HepG2 (cell line): ENCODE measurements at regions not wholly inside any gene's neighbourhood (a gene's known extent, or its start where the extent isn't known, plus 50 kb on each side); places are given as distances from the start of the nearest gene placed in this dataset.

Experiments
- ATAC-seq: fragments of 200-7000 bp; cut with Tn5 transposase; 3 replicates; pipeline ENCODE4 v1.9.1; 2020; ENCODE audit warnings: mild to moderate bottlenecking, moderate library complexity
- BruUV-seq: library from RNA; stranded (reverse); fragments of 400-500 nt; replicated peaks from 2 replicates; lab custom pipeline; 2021; lab: Mats Ljungman, UMichigan
- CTCF ChIA-PET: fragments of 300-600 bp; formaldehyde crosslinking; extraction: SDS; loops from one replicate; lab custom pipeline; 2021; ENCODE audit warnings: low total read pairs, inconsistent platforms, low intra/inter-chr PET ratio; lab: Yijun Ruan, JAX
- POLR2A ChIA-PET: fragments of 350-600 bp; sonication (Branson Sonifier 250); formaldehyde crosslinking; loops from one replicate; lab custom pipeline; 2020; ENCODE audit warnings: antibody characterized with exemption, inconsistent platforms; lab: Yijun Ruan, JAX
- DNase-seq: peaks from one replicate; pipeline ENCODE4 v3.0.0-alpha.2; 2015; ENCODE audit warnings: low spot score
- FAIRE-seq: peaks from 3 replicates; lab custom pipeline; 2011; peaks lifted over from hg19 to GRCh38; lab: Jason Lieb, UNC
- H2AFZ ChIP-seq: one replicate; pipeline ENCODE4 v1.6.1; 2011; ENCODE audit warnings: low read length, inconsistent platforms
- H3K27ac ChIP-seq: fragments of 300-600 bp; 3 replicates; pipeline ENCODE4 v1.8.0; 2011; ENCODE audit warnings: mixed run types, mild to moderate bottlenecking, mixed read lengths, low read length, inconsistent platforms; ENCODE audit not compliant: insufficient read depth; ENCODE audit errors: extremely low read length
- H3K27me3 ChIP-seq, 2 experiments: fragments of 200-600 bp in 1 of 2; 2 replicates in 1 of 2; 3 replicates in 1 of 2; pipeline versions ENCODE4 v1.6.0 to v1.8.0; 2011; ENCODE audit warnings: low read length in 2 of 2, mild to moderate bottlenecking in 2 of 2, moderate library complexity in 2 of 2, inconsistent platforms in 1 of 2; ENCODE audit not compliant: insufficient read depth in 2 of 2, control insufficient read depth in 1 of 2
- H3K36me3 ChIP-seq, 2 experiments: fragments of 200-600 bp in 1 of 2; replicated peaks in 1 of 2; 2 replicates in 1 of 2; 3 replicates in 1 of 2; pipeline versions ENCODE4 v1.5.1 to v1.8.0; 2011; ENCODE audit warnings: low read length in 2 of 2, inconsistent platforms in 1 of 2; ENCODE audit not compliant: insufficient read depth in 2 of 2, control insufficient read depth in 1 of 2
- H3K4me1 ChIP-seq: 2 replicates; pipeline ENCODE4 v1.5.1; 2012; ENCODE audit warnings: low read length, inconsistent platforms; ENCODE audit not compliant: insufficient read depth
- H3K4me2 ChIP-seq: 2 replicates; pipeline ENCODE4 v1.6.0; 2011; ENCODE audit warnings: low read depth, low read length, inconsistent platforms
- H3K4me3 ChIP-seq, 3 experiments: fragments of 200-600 bp in 1 of 3; sonication (generic), shearing (Covaris generic) in 1 of 3; replicated peaks in 1 of 3; 2 replicates each; pipeline ENCODE4 v1.5.1; 2011 to 2016; ENCODE audit warnings: low read length in 3 of 3, inconsistent platforms in 2 of 3, low read depth in 2 of 3, mild to moderate bottlenecking in 2 of 3, control low read depth in 1 of 3, mixed read lengths in 1 of 3; ENCODE audit not compliant: insufficient read depth in 1 of 3
- H3K79me2 ChIP-seq: one replicate; pipeline ENCODE4 v1.6.1; 2011; ENCODE audit warnings: low read length, inconsistent platforms; ENCODE audit not compliant: insufficient read depth
- H3K9ac ChIP-seq: 2 replicates; pipeline ENCODE4 v1.6.0; 2011; ENCODE audit warnings: mild to moderate bottlenecking, low read depth, low read length, inconsistent platforms; ENCODE audit not compliant: insufficient read depth
- H3K9me3 ChIP-seq: 2 replicates; pipeline ENCODE4 v1.5.1; 2012; ENCODE audit warnings: mild to moderate bottlenecking, low read length
- H4K20me1 ChIP-seq: 2 replicates; pipeline ENCODE4 v1.6.0; 2011; ENCODE audit warnings: inconsistent platforms, mild to moderate bottlenecking, low read length, moderate library complexity; ENCODE audit not compliant: insufficient read depth
- ATF6 ChIP-seq: sonication (generic); formaldehyde crosslinking; conservative IDR thresholded peaks from 2 replicates; pipeline ENCODE4 v1.4.0; 2020; ENCODE audit warnings: missing genetic modification reagents
- FOXO4 ChIP-seq: sonication (generic); formaldehyde crosslinking; conservative IDR thresholded peaks from 2 replicates; pipeline ENCODE4 v1.8.1; 2023; ENCODE audit warnings: missing genetic modification reagents
- HOXA3 ChIP-seq: sonication (generic); formaldehyde crosslinking; IDR thresholded peaks from 2 replicates; pipeline ENCODE4 v1.5.0; 2020; ENCODE audit warnings: missing genetic modification reagents
- HOXA5 ChIP-seq: sonication (generic); formaldehyde crosslinking; IDR thresholded peaks from 2 replicates; pipeline ENCODE4 v1.4.0; 2020; ENCODE audit warnings: missing genetic modification reagents
- ISL2 ChIP-seq: sonication (generic); formaldehyde crosslinking; IDR thresholded peaks from 2 replicates; pipeline ENCODE4 v1.5.0; 2020; ENCODE audit warnings: missing genetic modification reagents
- NFRKB ChIP-seq: fragments of 450-650 bp; IDR thresholded peaks from 2 replicates; pipeline ENCODE4 v1.6.1; 2017
- PAWR ChIP-seq: sonication (generic); formaldehyde crosslinking; IDR thresholded peaks from 2 replicates; pipeline ENCODE4 v1.4.0; 2020; ENCODE audit warnings: missing genetic modification reagents, mild to moderate bottlenecking, borderline replicate concordance
- REST ChIP-seq, 2 experiments: IDR thresholded peaks; 2 replicates each; pipeline ENCODE4 v1.6.1; 2011 to 2012; ENCODE audit warnings: low read length in 2 of 2, borderline replicate concordance in 1 of 2, low read depth in 1 of 2, mild to moderate bottlenecking in 1 of 2, moderate library complexity in 1 of 2
- SNRNP70 ChIP-seq: fragments of 200-400 bp; formaldehyde crosslinking; IDR thresholded peaks from 2 replicates; pipeline ENCODE4 v1.6.1; 2017; ENCODE audit warnings: mild to moderate bottlenecking, low read depth, low read length, moderate library complexity
- ZNF142 ChIP-seq: sonication (generic); formaldehyde crosslinking; IDR thresholded peaks from 2 replicates; pipeline ENCODE4 v1.4.0; 2020; ENCODE audit warnings: missing genetic modification reagents
- ZNF30 ChIP-seq: sonication (generic); formaldehyde crosslinking; IDR thresholded peaks from 2 replicates; pipeline ENCODE4 v1.5.0; 2020; ENCODE audit warnings: mild to moderate bottlenecking, missing genetic modification reagents
- WGBS: methylation state at CpG from one replicate; pipeline ENCODE4 v1.1.6; 2017; ENCODE audit warnings: low lambda C conversion rate; 5-methylcytosine and 5-hydroxymethylcytosine counted together
- in situ Hi-C: cut with HindIII; loops from 2 replicates; pipeline ENCODE4 v1.10.0; 2017; ENCODE audit warnings: low pct_unique_long_range_greater_than_20kb; ENCODE audit not compliant: extremely low pct_ligation_motif_present
- intact Hi-C: fragments of 100-400 bp; cut with micrococcal nuclease; formaldehyde crosslinking; loops from one replicate; pipeline ENCODE4 v1.10.0; 2022; ENCODE audit not compliant: unreplicated experiment

GRCh38 chr13:57017357-57017756 lies 123.4 kb upstream of the PRR20A start (continued):
- TF ChIP-seq ATF6 (CRISPR knock-in tag) (no peak), ZNF142 (CRISPR knock-in tag) (no peak), ISL2 (CRISPR knock-in tag) (no peak), ZNF30 (CRISPR knock-in tag) (no peak), HOXA5 (CRISPR knock-in tag) (no peak)
- TF ChIP-seq, all 625 proteins: peak for 0

- CTCF ChIA-PET = no interaction called here
- Histone ChIP-seq H3K4me3 (no peak overlapping the region), H3K4me1 (no peaks in the 10 kb centered on the region), H2AFZ (no peak overlapping the region), H3K4me2 (no peak overlapping the region), H3K27me3 (no peaks in the 10 kb centered on the region), H3K9me3 (peaks cover 86% of the 10 kb centered on the region), H3K36me3 (no peaks in the 10 kb centered on the region), H3K9ac (no peak overlapping the region), H3K27ac (no peak overlapping the region), H4K20me1 (no peaks in the 10 kb centered on the region), H3K79me2 (no peaks in the 10 kb centered on the region)
- intact Hi-C loops = no loop called here
- ATAC-seq (no peak), DNase-seq (no peak), FAIRE-seq (no peak)
- 4% methylated on average over 8 of the region's 8 CpGs for WGBS
- in situ Hi-C loops = no loop called here
- BruUV-seq = no TSS peak
- POLR2A ChIA-PET = no interaction called here
- TF ChIP-seq PAWR (CRISPR knock-in tag) = no peak
- no peak for TF ChIP-seq FOXO4 (CRISPR knock-in tag)
- TF ChIP-seq REST (IDR thresholded peaks at IDR 0.05; ENCODE audit: borderline replicate concordance in 1 of 2, low read depth in 1 of 2, low read length in 2 of 2) = no peak
- TF ChIP-seq SNRNP70 = no peak
- no peak for TF ChIP-seq HOXA3
- TF ChIP-seq NFRKB = no peak
Measured at GRCh38 chr13:57018915-57019314, 121.8 kb upstream of the PRR20A start.
